ENCODE measurements at regions not wholly inside any gene's neighbourhood (a gene's known extent, or its start where the extent isn't known, plus 50 kb on each side); places are given as distances from the start of the nearest gene placed in this dataset.

DNA sequence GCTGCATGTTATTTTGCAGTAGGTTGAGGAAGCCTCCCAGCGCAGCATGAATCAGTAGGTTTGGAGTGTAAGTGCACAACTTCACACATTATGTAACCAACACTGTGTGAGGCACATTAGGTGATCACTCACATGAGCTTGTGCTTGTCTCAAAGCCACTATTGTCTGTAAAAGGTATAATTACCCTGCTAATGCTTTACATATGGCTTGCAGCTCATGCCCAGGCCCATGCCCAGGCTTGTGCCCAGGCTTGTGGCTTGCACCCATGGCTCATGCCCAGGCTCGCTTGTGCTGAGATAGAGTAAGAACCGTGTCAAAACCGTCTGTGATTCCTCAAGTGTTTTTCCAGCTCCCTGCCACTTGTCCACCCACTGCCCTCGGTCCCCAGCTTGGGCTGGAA is 596.3 kb downstream of the LTN1 start:
- no peak for TF ChIP-seq EZH2phosphoT487 (IDR thresholded peaks at IDR 0.05; ENCODE audit: borderline replicate concordance)
- TF ChIP-seq, protein P1, sequence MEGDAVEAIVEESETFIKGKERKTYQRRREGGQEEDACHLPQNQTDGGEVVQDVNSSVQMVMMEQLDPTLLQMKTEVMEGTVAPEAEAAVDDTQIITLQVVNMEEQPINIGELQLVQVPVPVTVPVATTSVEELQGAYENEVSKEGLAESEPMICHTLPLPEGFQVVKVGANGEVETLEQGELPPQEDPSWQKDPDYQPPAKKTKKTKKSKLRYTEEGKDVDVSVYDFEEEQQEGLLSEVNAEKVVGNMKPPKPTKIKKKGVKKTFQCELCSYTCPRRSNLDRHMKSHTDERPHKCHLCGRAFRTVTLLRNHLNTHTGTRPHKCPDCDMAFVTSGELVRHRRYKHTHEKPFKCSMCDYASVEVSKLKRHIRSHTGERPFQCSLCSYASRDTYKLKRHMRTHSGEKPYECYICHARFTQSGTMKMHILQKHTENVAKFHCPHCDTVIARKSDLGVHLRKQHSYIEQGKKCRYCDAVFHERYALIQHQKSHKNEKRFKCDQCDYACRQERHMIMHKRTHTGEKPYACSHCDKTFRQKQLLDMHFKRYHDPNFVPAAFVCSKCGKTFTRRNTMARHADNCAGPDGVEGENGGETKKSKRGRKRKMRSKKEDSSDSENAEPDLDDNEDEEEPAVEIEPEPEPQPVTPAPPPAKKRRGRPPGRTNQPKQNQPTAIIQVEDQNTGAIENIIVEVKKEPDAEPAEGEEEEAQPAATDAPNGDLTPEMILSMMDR (conservative IDR thresholded peaks at IDR 0.05; ENCODE audit: low read length) = no peak

All from Loucy (cell line).